Occipital lobe (tissue), 1 donor: ENCODE measurements at regions not wholly inside any gene's neighbourhood (a gene's known extent, or its start where the extent isn't known, plus 50 kb on each side); places are given as distances from the start of the nearest gene placed in this dataset.

Experiments
- DNase-seq: peaks from one replicate; lab custom pipeline; 2025; lab: John Stamatoyannopoulos, UW

GRCh38 chr10:29962166-29962850 lies 97.1 kb downstream of the JCAD start:
- DNase-seq, result no peak

DNA sequence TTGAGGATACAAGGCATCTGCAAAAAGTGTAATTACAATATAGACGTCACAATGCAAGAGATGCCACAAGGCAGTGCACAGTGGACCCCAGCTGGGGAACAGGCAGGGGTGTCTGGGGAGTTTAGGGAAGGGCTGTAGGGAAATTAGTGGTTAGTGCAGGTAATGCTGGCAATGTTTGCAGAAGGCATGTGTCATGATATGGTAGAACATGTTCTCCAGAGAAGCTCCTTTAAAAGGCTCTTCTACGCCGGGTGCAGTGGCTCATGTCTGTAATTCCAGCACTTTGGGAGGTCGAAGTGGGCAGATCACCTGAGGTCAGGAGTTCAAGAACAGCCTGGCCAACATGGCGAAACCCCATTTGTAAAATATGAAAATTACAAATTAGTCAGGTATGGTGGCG lies 98.0 kb downstream of the JCAD start:
- no peak for DNase-seq

DNA sequence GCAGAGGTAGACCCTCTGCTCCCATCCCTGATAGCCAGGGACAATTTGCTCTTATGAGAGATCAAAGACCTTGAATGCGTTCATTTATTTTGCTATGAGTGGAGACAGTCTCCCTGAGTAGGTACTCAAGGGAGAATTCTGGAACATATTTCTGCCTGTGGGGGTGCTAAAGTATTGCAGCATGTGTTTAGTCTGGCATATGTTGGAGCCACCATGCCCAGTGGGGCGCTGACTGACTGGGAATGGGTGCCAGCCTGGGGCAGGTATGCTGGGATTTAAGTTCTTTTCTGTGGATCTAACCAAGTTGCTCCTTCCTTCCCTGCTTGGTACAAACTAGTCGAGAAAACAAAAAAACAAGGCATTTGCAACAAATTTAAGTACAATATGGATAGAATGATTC lies 99.1 kb downstream of the JCAD start:
- no peak for DNase-seq

DNA sequence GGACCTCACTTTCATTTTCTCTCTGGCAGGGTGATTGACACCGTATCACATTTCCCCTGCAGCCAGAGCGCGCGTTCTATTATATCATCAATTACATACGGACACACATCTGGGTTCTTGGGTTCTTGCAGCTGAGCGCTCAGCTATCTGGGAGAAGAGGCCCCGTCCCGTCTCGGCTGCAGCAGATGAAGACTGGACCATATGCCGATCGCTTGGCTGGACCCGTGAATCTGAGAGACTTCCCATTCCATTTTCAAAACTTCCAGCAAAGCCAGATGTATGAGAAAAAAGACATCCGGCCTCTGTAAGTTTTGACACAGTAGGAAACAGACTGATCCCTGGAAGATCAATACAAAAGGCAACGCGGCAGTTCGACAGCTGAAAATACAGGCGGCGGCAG lies 99.8 kb downstream of the JCAD start:
- DNase-seq, result no peak

DNA sequence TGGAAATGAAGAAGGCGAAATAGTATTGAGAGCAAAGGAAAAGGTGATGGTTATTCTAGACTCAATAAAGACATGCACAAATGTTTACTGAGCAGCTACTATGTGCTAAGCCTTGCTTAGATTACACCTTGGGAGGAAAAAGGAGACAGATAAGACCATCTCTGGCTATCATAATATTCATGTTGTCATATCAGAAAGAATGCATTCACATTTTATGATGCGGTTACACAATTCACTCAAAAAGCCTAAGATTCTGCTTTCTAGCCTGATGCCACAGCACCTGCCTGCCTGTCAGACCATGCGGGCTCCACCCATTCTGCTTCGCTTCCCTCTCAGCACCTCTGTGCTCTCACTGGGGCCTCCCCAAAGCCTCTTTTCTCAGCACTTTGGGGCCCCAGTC lies 100.9 kb downstream of the JCAD start:
- no peak for DNase-seq

GRCh38 chr10:29957907-29958331 lies 101.5 kb downstream of the JCAD start:
- no peak for DNase-seq

- no peak for DNase-seq
Measured at GRCh38 chr10:29957236-29957635, 102.2 kb downstream of the JCAD start.

DNA sequence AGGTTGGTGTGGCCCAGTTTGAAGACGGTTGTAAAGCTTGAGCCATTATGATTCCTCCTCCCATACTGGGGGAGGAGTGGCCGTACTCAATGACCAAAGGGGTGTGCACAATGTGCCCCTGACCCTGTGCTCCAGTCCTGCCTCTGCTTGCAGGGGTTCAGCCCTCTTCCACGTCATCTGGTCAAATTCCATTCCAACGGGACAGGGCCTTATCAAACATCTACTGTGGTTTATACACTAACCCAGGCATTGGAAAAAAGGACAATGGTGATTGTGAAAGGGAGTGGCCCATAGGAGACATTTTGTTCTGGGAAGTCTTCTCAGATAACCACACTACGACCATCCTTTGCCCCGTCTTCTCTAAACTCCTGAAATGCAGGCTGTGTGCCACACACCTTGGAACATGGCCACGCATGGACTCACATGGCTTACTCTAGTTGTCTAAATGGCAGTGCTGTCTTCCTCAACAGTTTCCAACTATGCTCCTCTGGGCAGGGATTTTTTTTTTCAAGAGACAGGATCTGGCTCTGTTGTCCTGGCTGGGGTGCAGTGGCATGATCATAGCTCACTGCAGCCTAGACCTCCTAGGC lies 103.0 kb downstream of the JCAD start:
- DNase-seq, result no peak

DNA sequence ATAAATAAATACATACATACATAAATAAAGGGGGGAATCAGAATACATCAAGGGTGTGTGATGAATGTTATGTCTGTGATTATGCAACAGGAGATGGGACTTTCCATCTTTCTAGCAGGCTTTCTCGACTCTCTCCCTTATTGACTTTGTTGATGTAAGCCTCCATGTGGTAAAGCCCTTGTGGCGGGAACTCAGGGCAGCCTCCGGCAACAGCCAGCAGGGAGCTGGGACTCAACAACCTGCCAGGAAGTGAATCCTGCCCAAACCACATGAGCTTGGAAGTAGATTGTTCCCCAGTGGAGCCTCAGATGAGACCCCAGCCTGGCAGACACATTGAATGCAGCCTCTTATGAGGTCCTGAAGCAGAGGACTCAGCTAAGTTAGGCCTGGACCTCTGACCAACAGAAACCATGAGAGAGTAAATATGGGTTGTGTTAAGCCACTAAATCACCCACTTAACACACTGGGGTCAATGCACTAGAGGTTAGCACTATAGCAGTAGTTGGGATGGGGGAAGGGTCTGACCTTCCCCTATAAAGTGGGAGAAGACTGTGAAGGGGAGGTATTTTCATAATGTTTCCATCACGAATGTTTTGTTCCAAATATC lies 104.0 kb downstream of the JCAD start:
- DNase-seq, result no peak

- DNase-seq, result no peak
Measured at GRCh38 chr10:29951441-29951931, 107.9 kb downstream of the JCAD start.

GRCh38 chr10:29950391-29950790 lies 109.0 kb downstream of the JCAD start:
- DNase-seq, result no peak

DNA sequence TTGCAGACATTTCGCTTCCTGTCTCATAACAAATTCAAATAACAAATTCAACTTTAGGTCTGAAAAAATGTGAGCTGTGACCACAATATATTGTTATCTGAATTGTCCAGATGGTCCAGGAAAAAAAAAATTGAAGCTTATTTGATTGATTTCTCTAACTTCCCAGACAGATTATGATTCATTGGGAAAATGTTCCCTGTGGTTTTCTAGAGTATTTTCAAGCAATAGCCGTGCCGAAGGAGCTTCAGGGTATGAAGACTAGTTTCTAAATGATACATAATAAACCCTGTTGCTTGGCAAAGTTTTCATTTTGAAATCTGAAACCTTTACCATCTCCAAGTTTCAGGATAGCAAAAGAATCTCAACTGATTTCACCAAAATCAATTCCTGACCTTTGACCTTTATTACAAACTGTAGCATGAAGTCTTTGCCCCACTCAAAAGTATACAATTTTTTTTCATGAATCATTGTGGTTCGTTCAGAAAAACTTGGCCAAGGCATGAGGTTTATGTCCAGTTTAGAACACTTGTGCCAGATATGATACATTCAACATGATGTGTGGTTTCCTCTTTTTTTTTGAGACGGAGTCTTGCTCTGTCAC lies 109.9 kb downstream of the JCAD start:
- DNase-seq, result no peak

DNA sequence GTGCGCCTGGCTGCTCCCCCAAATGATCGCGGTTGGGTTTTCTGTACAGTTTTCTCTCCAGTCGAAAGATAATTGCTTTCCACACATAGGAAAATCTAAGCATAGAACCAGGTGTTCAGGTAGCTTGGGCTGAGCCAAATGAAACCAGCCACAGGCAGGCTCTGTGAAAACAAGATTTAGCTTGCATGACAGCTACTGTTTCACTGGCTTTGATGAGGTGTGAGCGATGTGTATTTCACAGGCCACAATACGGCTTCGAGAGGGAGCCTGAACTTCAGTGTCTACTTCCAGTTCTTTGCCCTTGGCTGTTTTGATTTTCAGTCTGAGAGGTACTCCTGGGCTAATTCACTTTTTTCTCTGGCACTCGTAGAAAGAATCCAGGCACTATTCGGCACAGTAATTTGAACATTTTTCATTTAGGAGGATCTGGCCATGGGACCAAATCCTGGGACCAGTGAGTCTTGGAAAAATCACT lies 110.5 kb downstream of the JCAD start:
- DNase-seq, result no peak

- DNase-seq, result no peak
Measured at GRCh38 chr10:29947701-29948060, 111.7 kb downstream of the JCAD start.

GRCh38 chr10:29946953-29947700 lies 112.3 kb downstream of the JCAD start:
- no peak for DNase-seq

- no peak for DNase-seq
Measured at GRCh38 chr10:29946614-29946952, 112.8 kb downstream of the JCAD start.

GRCh38 chr10:29941476-29941875 lies 117.9 kb downstream of the JCAD start:
- no peak for DNase-seq

DNA sequence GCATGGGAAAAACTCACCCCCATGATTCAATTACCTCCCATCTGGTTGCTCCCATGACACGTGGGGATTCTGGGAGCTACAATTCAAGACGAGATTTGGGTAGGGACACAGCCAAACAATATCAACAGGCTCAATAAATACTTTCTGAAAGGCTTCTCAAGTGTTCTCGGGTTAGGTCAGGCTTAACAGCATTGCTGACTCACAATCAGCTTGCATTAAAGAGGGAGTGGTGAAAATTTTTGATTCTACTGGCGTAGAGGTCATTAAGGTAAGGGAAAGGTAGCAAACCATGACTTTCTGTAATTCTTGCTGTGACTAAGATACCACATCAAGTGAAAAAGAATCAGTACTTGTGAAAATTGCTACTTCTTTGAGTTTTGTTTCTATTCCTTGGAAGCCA lies 126.4 kb downstream of the JCAD start:
- DNase-seq, result no peak

DNA sequence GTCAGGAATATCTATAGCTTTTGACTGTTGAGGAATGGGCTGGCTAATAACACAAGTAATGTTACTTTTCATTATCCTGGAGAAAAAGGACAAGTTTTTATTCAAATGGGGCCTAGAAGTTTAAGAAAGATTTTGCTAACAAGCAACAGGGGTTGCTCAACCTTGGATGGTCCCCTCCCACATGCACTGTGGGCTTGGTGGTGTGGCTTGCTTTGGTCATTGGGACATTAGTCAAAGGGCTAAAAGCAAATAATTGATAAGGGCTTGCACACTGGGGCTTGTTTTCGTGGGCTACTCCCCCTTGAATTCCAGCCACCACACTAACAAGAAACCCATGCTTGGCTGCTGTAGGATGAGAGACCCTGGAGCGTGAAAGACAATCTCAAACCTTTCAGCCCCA lies 127.6 kb downstream of the JCAD start:
- no peak for DNase-seq

- no peak for DNase-seq
Measured at GRCh38 chr10:29929006-29929405, 130.4 kb downstream of the JCAD start.

- DNase-seq, result no peak
Measured at GRCh38 chr10:29926693-29927048, 132.7 kb downstream of the JCAD start.
